GM21367 (cell line): ENCODE measurements at regions not wholly inside any gene's neighbourhood (a gene's known extent, or its start where the extent isn't known, plus 50 kb on each side); places are given as distances from the start of the nearest gene placed in this dataset.
"Not testable (repeated sequence)": the region's sequence is repeated elsewhere in the genome, so short reads cannot be mapped to it uniquely, and the experiment has no call there.

Experiments
- ATAC-seq: cut with Tn5 transposase; IDR thresholded peaks from one replicate; pipeline ENCODE4 v1.9.1; 2021; ENCODE audit not compliant: unreplicated experiment

GRCh38 chr5:90287036-90287435 is 122.5 kb downstream of the CETN3 start:
- ATAC-seq, result no peak

- ATAC-seq, result no peak
Observed at GRCh38 chr5:90285581-90285980, 124.0 kb downstream of the CETN3 start.

- no peak for ATAC-seq
Observed at GRCh38 chr5:90284375-90284774, 125.2 kb downstream of the CETN3 start.

- ATAC-seq, result no peak
Observed at GRCh38 chr5:90279091-90279490, 130.5 kb downstream of the CETN3 start.

GRCh38 chr5:90274216-90274615 is 135.3 kb downstream of the CETN3 start:
- no peak for ATAC-seq

GRCh38 chr5:90267646-90268045 is 141.9 kb downstream of the CETN3 start:
- no peak for ATAC-seq

- ATAC-seq, result no peak
Observed at GRCh38 chr5:90265545-90265857, 144.1 kb downstream of the CETN3 start.

GRCh38 chr5:90264689-90265544 is 144.6 kb downstream of the CETN3 start:
- ATAC-seq, result peak; percentile 73

GRCh38 chr5:90263102-90263820 is 146.3 kb downstream of the CETN3 start:
- ATAC-seq, result no peak

GRCh38 chr5:90251447-90251846 is 158.1 kb downstream of the CETN3 start:
- ATAC-seq, result no peak

GRCh38 chr5:90248640-90249039 is 160.9 kb downstream of the CETN3 start:
- ATAC-seq, result no peak

GRCh38 chr5:90243848-90244247 is 165.7 kb downstream of the CETN3 start:
- ATAC-seq, result not testable (repeated sequence)

- no peak for ATAC-seq
Observed at GRCh38 chr5:90233476-90233875, 176.1 kb downstream of the CETN3 start.

GRCh38 chr5:90231688-90232087 is 177.9 kb downstream of the CETN3 start:
- no peak for ATAC-seq

GRCh38 chr5:90227683-90228082 is 181.9 kb downstream of the CETN3 start:
- no peak for ATAC-seq

GRCh38 chr5:90226433-90227099 is 183.0 kb downstream of the CETN3 start:
- ATAC-seq, result no peak

GRCh38 chr5:90224342-90224741 is 185.2 kb downstream of the CETN3 start:
- no peak for ATAC-seq

GRCh38 chr5:90223756-90224155 is 185.8 kb downstream of the CETN3 start:
- ATAC-seq, result no peak

- ATAC-seq, result no peak
Observed at GRCh38 chr5:90221951-90222350, 187.6 kb downstream of the CETN3 start.

- ATAC-seq, result no peak
Observed at GRCh38 chr5:90220554-90220953, 189.0 kb downstream of the CETN3 start.

- no peak for ATAC-seq
Observed at GRCh38 chr5:90214991-90215390, 194.6 kb downstream of the CETN3 start.

- ATAC-seq, result not testable (repeated sequence)
Observed at GRCh38 chr5:90208323-90208722, 201.2 kb downstream of the CETN3 start.
